Neural cell (in vitro differentiated cells): ENCODE measurements at regions not wholly inside any gene's neighbourhood (a gene's known extent, or its start where the extent isn't known, plus 50 kb on each side); places are given as distances from the start of the nearest gene placed in this dataset.

Source experiments
- H2AFZ ChIP-seq: fragments of 200-600, 300-800 bp; sonication (generic), shearing (Covaris generic); 2 replicates; pipeline ENCODE4 v1.6.0; 2014; ENCODE audit warnings: low read depth, mild to moderate bottlenecking, antibody characterized with exemption, low read length, moderate library complexity
- H3F3A ChIP-seq: fragments of 200-600 bp; shearing (Covaris generic); 2 replicates; pipeline ENCODE4 v1.6.1; 2016; ENCODE audit warnings: mild to moderate bottlenecking, moderate library complexity, mixed read lengths, antibody characterized with exemption, low read length; ENCODE audit not compliant: insufficient read depth, poor library complexity, severe bottlenecking
- H3K27ac ChIP-seq: fragments of 200-600, 300-800 bp; sonication (generic), shearing (Covaris generic); 2 replicates; pipeline ENCODE4 v1.5.1; 2014; ENCODE audit warnings: mild to moderate bottlenecking, low read length, moderate library complexity
- H3K27me3 ChIP-seq: fragments of 300-800, 200-600 bp; sonication (generic), shearing (Covaris generic); 2 replicates; pipeline ENCODE4 v1.6.0; 2014; ENCODE audit warnings: mild to moderate bottlenecking, low read depth, low read length, moderate library complexity; ENCODE audit not compliant: insufficient read depth
- H3K36me3 ChIP-seq: fragments of 300-800, 200-600 bp; sonication (generic), shearing (Covaris generic); 2 replicates; pipeline ENCODE4 v1.5.1; 2014; ENCODE audit warnings: mild to moderate bottlenecking, antibody characterized with exemption, low read length, moderate library complexity; ENCODE audit not compliant: insufficient read depth
- H3K4me2 ChIP-seq: fragments of 300-800, 200-600 bp; sonication (generic), shearing (Covaris generic); 2 replicates; pipeline ENCODE4 v1.6.0; 2014; ENCODE audit warnings: mild to moderate bottlenecking, low read length
- H3K4me3 ChIP-seq: fragments of 300-800, 200-600 bp; sonication (generic), shearing (Covaris generic); 2 replicates; pipeline ENCODE4 v1.5.1; 2014; ENCODE audit warnings: mild to moderate bottlenecking, low read length, moderate library complexity
- H3K79me2 ChIP-seq: fragments of 200-600 bp; shearing (Covaris generic); replicated peaks from 2 replicates; pipeline ENCODE4 v1.6.0; 2014; ENCODE audit warnings: mild to moderate bottlenecking, low read length, moderate library complexity; ENCODE audit not compliant: insufficient read depth
- H3K9ac ChIP-seq: fragments of 300-800, 200-600 bp; sonication (generic), shearing (Covaris generic); 2 replicates; pipeline ENCODE4 v1.6.1; 2016; ENCODE audit warnings: mild to moderate bottlenecking, low read length, mixed read lengths
- H3K9me2 ChIP-seq: fragments of 200-600 bp; shearing (Covaris generic); 2 replicates; pipeline ENCODE4 v1.6.1; 2016; ENCODE audit warnings: mild to moderate bottlenecking, low read length, mixed read lengths; ENCODE audit not compliant: insufficient read depth
- H3K9me3 ChIP-seq: fragments of 200-600, 300-800 bp; sonication (generic), shearing (Covaris generic); 2 replicates; pipeline ENCODE4 v1.6.1; 2016; ENCODE audit warnings: mild to moderate bottlenecking, mixed run types, low read length, moderate library complexity, mixed read lengths
- H4K20me1 ChIP-seq: fragments of 200-600 bp; shearing (Covaris generic); 2 replicates; pipeline ENCODE4 v1.6.1; 2016; ENCODE audit warnings: mild to moderate bottlenecking, mixed run types; ENCODE audit not compliant: insufficient read depth
- EP300 ChIP-seq: fragments of 450-650 bp; conservative IDR thresholded peaks from 2 replicates; pipeline ENCODE4 v1.6.1; 2014; ENCODE audit warnings: antibody characterized with exemption, mild to moderate bottlenecking, moderate library complexity; ENCODE audit not compliant: poor library complexity, severe bottlenecking
- EZH2 ChIP-seq: fragments of 200-600, 300-800 bp; shearing (Covaris generic), sonication (generic); IDR thresholded peaks from 2 replicates; pipeline ENCODE4 v1.6.1; 2014; ENCODE audit warnings: antibody characterized with exemption, low read length, borderline replicate concordance, mild to moderate bottlenecking; ENCODE audit not compliant: insufficient read depth, poor library complexity, severe bottlenecking
- MXI1 ChIP-seq: fragments of 450-650 bp; conservative IDR thresholded peaks from 2 replicates; pipeline ENCODE4 v1.6.1; 2014; ENCODE audit warnings: antibody characterized with exemption, mild to moderate bottlenecking; ENCODE audit not compliant: poor library complexity, severe bottlenecking
- POLR2AphosphoS5 ChIP-seq: IDR thresholded peaks from 2 replicates; pipeline ENCODE4 v1.6.1; 2012
- RAD21 ChIP-seq: fragments of 450-650 bp; conservative IDR thresholded peaks from 2 replicates; pipeline ENCODE4 v1.6.1; 2014; ENCODE audit warnings: antibody characterized with exemption, mild to moderate bottlenecking, moderate library complexity
- REST ChIP-seq: IDR thresholded peaks from 2 replicates; pipeline ENCODE4 v1.6.1; 2012; ENCODE audit warnings: borderline replicate concordance
- SMC3 ChIP-seq: fragments of 450-650 bp; conservative IDR thresholded peaks from 2 replicates; pipeline ENCODE4 v1.6.1; 2014; ENCODE audit warnings: antibody characterized with exemption, mild to moderate bottlenecking, moderate library complexity; ENCODE audit not compliant: poor library complexity
- TAF1 ChIP-seq: IDR thresholded peaks from 2 replicates; pipeline ENCODE4 v1.6.1; 2012; ENCODE audit warnings: low read depth
- TF ChIP-seq, protein P1 (sequence below): fragments of 450-650 bp; IDR thresholded peaks from 2 replicates; pipeline ENCODE4 v1.5.1; 2014; ENCODE audit warnings: antibody characterized with exemption, mild to moderate bottlenecking, moderate library complexity; ENCODE audit not compliant: poor library complexity, severe bottlenecking

DNA sequence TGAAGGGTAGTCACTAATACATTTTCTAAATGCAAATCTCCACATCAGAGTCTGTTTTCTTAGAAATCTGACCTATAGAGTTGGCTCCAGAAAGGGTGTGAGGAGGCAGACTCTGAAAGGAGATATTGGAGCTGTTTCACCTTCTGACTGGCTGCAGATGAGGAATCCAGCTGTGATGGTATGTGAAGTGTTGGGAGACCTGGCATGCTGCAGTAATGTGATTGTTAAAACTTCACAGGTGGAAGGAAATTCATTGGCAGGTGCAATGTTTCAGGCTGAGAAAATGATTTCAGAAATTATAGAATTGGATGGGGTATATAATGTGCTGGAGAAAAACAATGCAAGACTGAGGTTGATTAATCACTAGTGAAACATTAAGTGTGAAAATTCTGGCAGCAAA lies 1134.0 kb upstream of the LRRN3 start:
- no peak overlapping the region for H3K4me2 ChIP-seq
- no peak overlapping the region for H3K27ac ChIP-seq
- H3K9ac ChIP-seq, result no peak overlapping the region
- H3K9me3 ChIP-seq, result no peaks in the 10 kb centered on the region
- H3K79me2 ChIP-seq, result no peaks in the 10 kb centered on the region
- H3K36me3 ChIP-seq, result no peaks in the 10 kb centered on the region
- no peak overlapping the region for H3K4me3 ChIP-seq
- H3F3A ChIP-seq, result no peaks in the 10 kb centered on the region
- no peaks in the 10 kb centered on the region for H3K27me3 ChIP-seq
- no peak overlapping the region for H2AFZ ChIP-seq
- no peaks in the 10 kb centered on the region for H4K20me1 ChIP-seq
- TF ChIP-seq RAD21 (no peak), EP300 (no peak), TAF1 (no peak), POLR2AphosphoS5 (no peak), REST (no peak), SMC3 (no peak), EZH2 (no peak), MXI1 (no peak)
- TF ChIP-seq, protein P1, sequence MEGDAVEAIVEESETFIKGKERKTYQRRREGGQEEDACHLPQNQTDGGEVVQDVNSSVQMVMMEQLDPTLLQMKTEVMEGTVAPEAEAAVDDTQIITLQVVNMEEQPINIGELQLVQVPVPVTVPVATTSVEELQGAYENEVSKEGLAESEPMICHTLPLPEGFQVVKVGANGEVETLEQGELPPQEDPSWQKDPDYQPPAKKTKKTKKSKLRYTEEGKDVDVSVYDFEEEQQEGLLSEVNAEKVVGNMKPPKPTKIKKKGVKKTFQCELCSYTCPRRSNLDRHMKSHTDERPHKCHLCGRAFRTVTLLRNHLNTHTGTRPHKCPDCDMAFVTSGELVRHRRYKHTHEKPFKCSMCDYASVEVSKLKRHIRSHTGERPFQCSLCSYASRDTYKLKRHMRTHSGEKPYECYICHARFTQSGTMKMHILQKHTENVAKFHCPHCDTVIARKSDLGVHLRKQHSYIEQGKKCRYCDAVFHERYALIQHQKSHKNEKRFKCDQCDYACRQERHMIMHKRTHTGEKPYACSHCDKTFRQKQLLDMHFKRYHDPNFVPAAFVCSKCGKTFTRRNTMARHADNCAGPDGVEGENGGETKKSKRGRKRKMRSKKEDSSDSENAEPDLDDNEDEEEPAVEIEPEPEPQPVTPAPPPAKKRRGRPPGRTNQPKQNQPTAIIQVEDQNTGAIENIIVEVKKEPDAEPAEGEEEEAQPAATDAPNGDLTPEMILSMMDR, result no peak
- no peaks in the 10 kb centered on the region for H3K9me2 ChIP-seq

DNA sequence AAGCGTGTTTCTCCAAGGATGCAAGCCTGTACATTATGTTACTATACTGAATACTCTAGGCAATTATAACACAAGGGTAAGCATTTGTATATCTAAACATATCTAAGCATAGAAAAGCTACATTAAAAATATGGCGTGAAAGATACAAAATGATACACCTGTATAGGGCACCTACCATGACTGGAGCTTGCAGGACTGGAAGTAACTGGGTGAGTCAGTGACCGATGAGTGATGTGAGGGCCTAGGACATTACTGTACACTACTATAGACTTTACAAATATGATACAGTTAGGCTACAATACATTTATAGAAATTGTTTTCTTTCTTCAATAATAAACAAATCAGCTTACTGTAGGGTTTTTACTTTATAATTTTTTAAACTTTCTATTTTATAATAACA lies 1127.2 kb upstream of the LRRN3 start:
- H3K36me3 ChIP-seq, result no peaks in the 10 kb centered on the region
- no peaks in the 10 kb centered on the region for H4K20me1 ChIP-seq
- H2AFZ ChIP-seq, result no peak overlapping the region
- no peaks in the 10 kb centered on the region for H3K9me2 ChIP-seq
- H3F3A ChIP-seq, result no peaks in the 10 kb centered on the region
- no peaks in the 10 kb centered on the region for H3K9me3 ChIP-seq
- TF ChIP-seq EP300, result no peak
- no peak overlapping the region for H3K27ac ChIP-seq
- no peaks in the 10 kb centered on the region for H3K79me2 ChIP-seq
- no peak overlapping the region for H3K9ac ChIP-seq
- H3K27me3 ChIP-seq, result no peaks in the 10 kb centered on the region
- H3K4me3 ChIP-seq, result no peak overlapping the region
- H3K4me2 ChIP-seq, result no peak overlapping the region

GRCh38 chr7:109964780-109965179 lies 1126.1 kb upstream of the LRRN3 start:
- Histone ChIP-seq H3K9ac (no peak overlapping the region), H4K20me1 (no peaks in the 10 kb centered on the region), H3K9me3 (no peaks in the 10 kb centered on the region), H3F3A (no peaks in the 10 kb centered on the region), H3K27me3 (no peaks in the 10 kb centered on the region), H3K27ac (no peak overlapping the region), H3K4me3 (no peak overlapping the region), H3K4me2 (no peak overlapping the region), H2AFZ (no peak overlapping the region), H3K79me2 (no peaks in the 10 kb centered on the region), H3K36me3 (no peaks in the 10 kb centered on the region), H3K9me2 (no peaks in the 10 kb centered on the region)
- TF ChIP-seq TAF1 (no peak), EP300 (no peak), SMC3 (no peak), RAD21 (no peak), POLR2AphosphoS5 (no peak)
